Esophagus squamous epithelium (tissue), 5 donors: ENCODE measurements at regions not wholly inside any gene's neighbourhood (a gene's known extent, or its start where the extent isn't known, plus 50 kb on each side); places are given as distances from the start of the nearest gene placed in this dataset.

Experiments used
- DNase-seq: peaks from one replicate; lab custom pipeline; 2025; lab: John Stamatoyannopoulos, UW
- H3K27ac ChIP-seq, 4 donors: fragments of 200-600 bp; sonication (generic); one replicate each; pipeline ENCODE4 v1.5.1; 2016 to 2019; ENCODE audit warnings: mild to moderate bottlenecking in 1 of 4
- H3K27me3 ChIP-seq, 4 donors: fragments of 200-600 bp; sonication (generic); 1 replicate in 3 of 4; 2 replicates in 1 of 4; pipeline versions ENCODE4 v1.5.1 to v1.6.0; 2017 to 2021; ENCODE audit warnings: antibody characterized with exemption in 1 of 4
- H3K36me3 ChIP-seq, 3 donors: fragments of 200-600 bp; sonication (generic); one replicate each; pipeline ENCODE4 v1.5.1; 2016 to 2019
- H3K4me1 ChIP-seq, 3 donors: fragments of 200-600 bp; sonication (generic); one replicate each; pipeline ENCODE4 v1.5.1; 2017 to 2019
- H3K4me3 ChIP-seq, 4 donors: fragments of 200-600 bp; sonication (generic); 1 replicate in 3 of 4; 2 replicates in 1 of 4; pipeline ENCODE4 v1.5.1; 2016 to 2019; ENCODE audit warnings: mild to moderate bottlenecking in 2 of 4, moderate library complexity in 1 of 4
- H3K9me3 ChIP-seq, 3 donors: fragments of 200-600 bp; sonication (generic); one replicate each; pipeline ENCODE4 v1.5.1; 2016 to 2019
- CTCF ChIP-seq, 6 experiments: fragments of 450-650 bp in 4 of 6; fragments of 200-600 bp in 2 of 6; sonication (generic) in 2 of 6; IDR thresholded peaks; one replicate each; pipeline ENCODE4 v1.5.1; 2016 to 2019; ENCODE audit warnings: antibody characterized with exemption in 6 of 6, mild to moderate bottlenecking in 4 of 6, moderate library complexity in 4 of 6
- POLR2A ChIP-seq, 4 donors: fragments of 450-650 bp; IDR thresholded peaks; one replicate each; pipeline ENCODE4 v1.6.1; 2017; ENCODE audit warnings: antibody characterized with exemption in 4 of 4, mild to moderate bottlenecking in 4 of 4, moderate library complexity in 3 of 4
- WGBS, 2 donors: methylation state at CpG; one replicate each; pipeline ENCODE4 v1.1.5; 2018; 5-methylcytosine and 5-hydroxymethylcytosine counted together
- intact Hi-C: fragments of 100-400 bp; cut with DNase I; formaldehyde crosslinking; loops from one replicate; pipeline ENCODE4 v1.15.0; 2022
- donor health status: DM: yes; HTN: yes; CAD: no.

GRCh38 chr15:70293591-70294470, 196.1 kb upstream of the TLE3 start:
- Histone ChIP-seq H3K4me3 (no peak overlapping the region), H3K27me3 (peaks cover 0 to 43% (median 0%) of the 10 kb centered on the region in 4 donors), H3K27ac (no peak overlapping the region), H3K4me1 (peaks cover 0 to 38% (median 15%) of the 10 kb centered on the region in 3 donors), H3K36me3 (no peaks in the 10 kb centered on the region), H3K9me3 (no peaks in the 10 kb centered on the region)
- DNase-seq: no peak
- TF ChIP-seq CTCF (IDR thresholded peaks at IDR 0.05): no peak
- no peak for TF ChIP-seq POLR2A (IDR thresholded peaks at IDR 0.05)
- intact Hi-C loops: no loop called here
- WGBS, 2 donors: 84 to 86% methylated on average over 4 to 10 of the region's 10 CpGs

GRCh38 chr15:70293138-70293537, 195.4 kb upstream of the TLE3 start:
- H3K27ac ChIP-seq: no peak overlapping the region
- no peak overlapping the region for H3K4me3 ChIP-seq
- peaks cover 0 to 43% (median 0%) of the 10 kb centered on the region in 4 donors for H3K27me3 ChIP-seq
- DNase-seq: no peak
- no peaks in the 10 kb centered on the region for H3K9me3 ChIP-seq
- no peak for TF ChIP-seq CTCF (IDR thresholded peaks at IDR 0.05)
- TF ChIP-seq POLR2A (IDR thresholded peaks at IDR 0.05): no peak
- 83 to 95% methylated on average over 1 of the region's 1 CpG for WGBS, 2 donors
- no peaks in the 10 kb centered on the region for H3K36me3 ChIP-seq
- peaks cover 0 to 40% (median 15%) of the 10 kb centered on the region in 3 donors for H3K4me1 ChIP-seq
- intact Hi-C loops: no loop called here

GRCh38 chr15:70292076-70292760, 194.5 kb upstream of the TLE3 start:
- DNase-seq: no peak
- Histone ChIP-seq H3K36me3 (no peaks in the 10 kb centered on the region), H3K27me3 (peaks cover 0 to 43% (median 0%) of the 10 kb centered on the region in 4 donors), H3K4me1 (peaks cover 0 to 40% (median 15%) of the 10 kb centered on the region in 3 donors), H3K9me3 (no peaks in the 10 kb centered on the region), H3K27ac (no peak overlapping the region), H3K4me3 (no peak overlapping the region)
- TF ChIP-seq CTCF (IDR thresholded peaks at IDR 0.05) (no peak), POLR2A (IDR thresholded peaks at IDR 0.05) (no peak)
- 45 to 73% methylated on average over 5 to 10 of the region's 12 CpGs for WGBS, 2 donors
- intact Hi-C loops: no loop called here

- DNase-seq: no peak
- H3K27me3 ChIP-seq: peaks cover 0 to 43% (median 0%) of the 10 kb centered on the region in 4 donors
- intact Hi-C loops: no loop called here
- H3K27ac ChIP-seq: no peak overlapping the region
- H3K36me3 ChIP-seq: no peaks in the 10 kb centered on the region
- no peaks in the 10 kb centered on the region for H3K9me3 ChIP-seq
- H3K4me3 ChIP-seq: no peak overlapping the region
- TF ChIP-seq POLR2A (IDR thresholded peaks at IDR 0.05) (no peak), CTCF (IDR thresholded peaks at IDR 0.05) (no peak)
- H3K4me1 ChIP-seq: peaks cover 0 to 40% (median 15%) of the 10 kb centered on the region in 3 donors
- WGBS, 2 donors: 35 to 58% methylated on average over 7 to 9 of the region's 10 CpGs
Observed at GRCh38 chr15:70291305-70292075, 193.8 kb upstream of the TLE3 start.
